ENCODE measurements at regions not wholly inside any gene's neighbourhood (a gene's known extent, or its start where the extent isn't known, plus 50 kb on each side); places are given as distances from the start of the nearest gene placed in this dataset.

- no peak for TF ChIP-seq CTCF (IDR thresholded peaks at IDR 0.05; ENCODE audit: low read depth, low read length)
- in situ Hi-C loops (cut with HindIII; ENCODE audit: low sequenced_read_pairs) = no loop called here
- H3K4me3 ChIP-seq (ENCODE audit: low read depth, low read length) = no peak overlapping the region
- no peak for DNase-seq (ENCODE audit: low read depth, low spot score)
Observed at GRCh38 chr15:87805117-87805820, 451.3 kb downstream of the NTRK3 start.

- in situ Hi-C loops (cut with HindIII; ENCODE audit: low sequenced_read_pairs) = no loop called here
- no peak for DNase-seq (ENCODE audit: low read depth, low spot score)
- H3K4me3 ChIP-seq (ENCODE audit: low read depth, low read length) = no peak overlapping the region
- no peak for TF ChIP-seq CTCF (IDR thresholded peaks at IDR 0.05; ENCODE audit: low read depth, low read length)
Observed at GRCh38 chr15:87804451-87804850, 452.1 kb downstream of the NTRK3 start.

- no peak for TF ChIP-seq CTCF (IDR thresholded peaks at IDR 0.05; ENCODE audit: low read depth, low read length)
- in situ Hi-C loops (cut with HindIII; ENCODE audit: low sequenced_read_pairs) = no loop called here
Observed at GRCh38 chr15:87799838-87800237, 456.7 kb downstream of the NTRK3 start.

GRCh38 chr15:87799428-87799827, 457.1 kb downstream of the NTRK3 start:
- no peak overlapping the region for H3K4me3 ChIP-seq (ENCODE audit: low read depth, low read length)
- in situ Hi-C loops (cut with HindIII; ENCODE audit: low sequenced_read_pairs) = no loop called here
- DNase-seq (ENCODE audit: low read depth, low spot score) = no peak
- no peak for TF ChIP-seq CTCF (IDR thresholded peaks at IDR 0.05; ENCODE audit: low read depth, low read length)

More at GRCh38 chr15:87799838-87800237, 456.7 kb downstream of the NTRK3 start:
- no peak overlapping the region for H3K4me3 ChIP-seq (ENCODE audit: low read depth, low read length)
- no peak for DNase-seq (ENCODE audit: low read depth, low spot score)

GRCh38 chr15:87793725-87794124, 462.8 kb downstream of the NTRK3 start:
- H3K4me3 ChIP-seq (ENCODE audit: low read depth, low read length) = no peak overlapping the region
- TF ChIP-seq CTCF (IDR thresholded peaks at IDR 0.05; ENCODE audit: low read depth, low read length) = no peak
- no peak for DNase-seq (ENCODE audit: low read depth, low spot score)
- in situ Hi-C loops (cut with HindIII; ENCODE audit: low sequenced_read_pairs) = no loop called here

GRCh38 chr15:87792250-87793040, 464.1 kb downstream of the NTRK3 start:
- in situ Hi-C loops (cut with HindIII; ENCODE audit: low sequenced_read_pairs) = no loop called here
- no peak for TF ChIP-seq CTCF (IDR thresholded peaks at IDR 0.05; ENCODE audit: low read depth, low read length)
- DNase-seq (ENCODE audit: low read depth, low spot score) = no peak
- no peak overlapping the region for H3K4me3 ChIP-seq (ENCODE audit: low read depth, low read length)

Data from astrocyte of the spinal cord (primary cell).